ENCODE measurements at regions not wholly inside any gene's neighbourhood (a gene's known extent, or its start where the extent isn't known, plus 50 kb on each side); places are given as distances from the start of the nearest gene placed in this dataset.
A peak's percentile ranks its signal among the peaks of the same experiment; 100 is the strongest.

- no peak for TF ChIP-seq CTCF (conservative IDR thresholded peaks at IDR 0.05; ENCODE audit: low read depth)
- no peak overlapping the region for H3K27ac ChIP-seq
- ChIA-PET POLR2A (ENCODE audit: low non-redundant PET) (no interaction called here), CTCF (interaction anchor here (0.9 kb wide), 1 partner anchor 11 kb away, joined by 3 read pairs; no protein-coding TSS in a partner anchor)
- DNase-seq (ENCODE audit: low spot score) = no peak
These were observed 945.0 kb upstream of the PCDH20 start for GRCh38 chr13:62360609-62361008.

GRCh38 chr13:62358646-62358932 lies 942.9 kb upstream of the PCDH20 start:
- POLR2A ChIA-PET (ENCODE audit: low non-redundant PET) = no interaction called here
- CTCF ChIA-PET = interaction anchor here (0.6 kb wide), 1 partner anchor 727 kb away, joined by 3 read pairs; no protein-coding TSS in a partner anchor
- no peak for TF ChIP-seq CTCF (conservative IDR thresholded peaks at IDR 0.05; ENCODE audit: low read depth)
- no peak overlapping the region for H3K27ac ChIP-seq
- DNase-seq (ENCODE audit: low spot score) = no peak

GRCh38 chr13:62357887-62358645 lies 942.4 kb upstream of the PCDH20 start:
- CTCF ChIA-PET = interaction anchor here (0.6 to 1.0 kb wide), 2 partner anchors 38 to 728 kb away, joined by 3 read pairs; no protein-coding TSS in a partner anchor
- POLR2A ChIA-PET (ENCODE audit: low non-redundant PET) = no interaction called here
- DNase-seq (ENCODE audit: low spot score) = peak; percentile 19

GRCh38 chr13:62356977-62357376 lies 941.3 kb upstream of the PCDH20 start:
- no peak for TF ChIP-seq CTCF (conservative IDR thresholded peaks at IDR 0.05; ENCODE audit: low read depth)
- POLR2A ChIA-PET (ENCODE audit: low non-redundant PET) = no interaction called here
- DNase-seq (ENCODE audit: low spot score) = no peak
- CTCF ChIA-PET = interaction anchor here (0.8 to 1.0 kb wide), 2 partner anchors 37 to 1702 kb away, joined by 3 to 6 read pairs; no protein-coding TSS in a partner anchor
- no peak overlapping the region for H3K27ac ChIP-seq

More at GRCh38 chr13:62357887-62358645, 942.4 kb upstream of the PCDH20 start:
- no peak for TF ChIP-seq CTCF (conservative IDR thresholded peaks at IDR 0.05; ENCODE audit: low read depth)
- H3K27ac ChIP-seq = no peak overlapping the region

- no peak for TF ChIP-seq CTCF (conservative IDR thresholded peaks at IDR 0.05; ENCODE audit: low read depth)
- POLR2A ChIA-PET (ENCODE audit: low non-redundant PET) = no interaction called here
These were observed 921.6 kb upstream of the PCDH20 start for GRCh38 chr13:62337109-62337880.

GRCh38 chr13:62336507-62336906 lies 920.9 kb upstream of the PCDH20 start:
- no peak for DNase-seq (ENCODE audit: low spot score)
- POLR2A ChIA-PET (ENCODE audit: low non-redundant PET) = no interaction called here
- H3K27ac ChIP-seq = no peak overlapping the region
- CTCF ChIA-PET = no interaction called here
- no peak for TF ChIP-seq CTCF (conservative IDR thresholded peaks at IDR 0.05; ENCODE audit: low read depth)

More at GRCh38 chr13:62337109-62337880, 921.6 kb upstream of the PCDH20 start:
- no peak for DNase-seq (ENCODE audit: low spot score)
- H3K27ac ChIP-seq = no peak overlapping the region
- CTCF ChIA-PET = no interaction called here
